HCT116 (cell line): ENCODE measurements at regions not wholly inside any gene's neighbourhood (a gene's known extent, or its start where the extent isn't known, plus 50 kb on each side); places are given as distances from the start of the nearest gene placed in this dataset.

Experiments
- EGR1 ChIP-seq: IDR thresholded peaks from 2 replicates; pipeline ENCODE4 v1.6.1; 2012; ENCODE audit warnings: low read depth
- ELF1 ChIP-seq: IDR thresholded peaks from 2 replicates; pipeline ENCODE4 v1.6.1; 2012; ENCODE audit warnings: low read depth, borderline replicate concordance
- EZH2 ChIP-seq: fragments of 200-600 bp; sonication (generic); IDR thresholded peaks from 2 replicates; pipeline ENCODE4 v1.6.1; 2017; ENCODE audit warnings: antibody characterized with exemption, mixed run types
- POLR2A ChIP-seq: IDR thresholded peaks from 2 replicates; pipeline ENCODE4 v1.7.0; 2011; ENCODE audit warnings: borderline replicate concordance; ENCODE audit not compliant: insufficient read depth, insufficient read length; ENCODE audit errors: extremely low read depth
- POLR2AphosphoS5 ChIP-seq: IDR thresholded peaks from 2 replicates; pipeline ENCODE4 v1.6.1; 2011; ENCODE audit warnings: mild to moderate bottlenecking, low read depth, low read length, moderate library complexity
- RAD21 ChIP-seq: IDR thresholded peaks from 2 replicates; pipeline ENCODE4 v1.6.1; 2012; ENCODE audit warnings: low read depth, mild to moderate bottlenecking
- SP1 ChIP-seq: IDR thresholded peaks from 2 replicates; pipeline ENCODE4 v1.6.1; 2012; ENCODE audit warnings: low read depth
- ZBTB33 ChIP-seq: IDR thresholded peaks from 2 replicates; pipeline ENCODE4 v1.6.1; 2011; ENCODE audit warnings: mild to moderate bottlenecking, low read length, moderate library complexity; ENCODE audit not compliant: insufficient replicate concordance; ENCODE audit errors: extremely low read depth
- ZFX ChIP-seq: fragments of 450-650 bp; IDR thresholded peaks from 2 replicates; pipeline ENCODE4 v1.6.1; 2017
- TF ChIP-seq, protein P1 (sequence below), 3 experiments: fragments of 200-600 bp in 1 of 3; sonication (generic) in 1 of 3; IDR thresholded peaks in 2 of 3; conservative IDR thresholded peaks in 1 of 3; 2 replicates each; pipeline ENCODE4 v1.5.1; 2012 to 2017; ENCODE audit warnings: low read depth in 2 of 3, low read length in 2 of 3, antibody characterized with exemption in 1 of 3, borderline replicate concordance in 1 of 3, control low read depth in 1 of 3, mild to moderate bottlenecking in 1 of 3, mixed read lengths in 1 of 3, mixed run types in 1 of 3, moderate library complexity in 1 of 3; ENCODE audit not compliant: insufficient read depth in 1 of 3
- TF ChIP-seq, protein P2 (sequence below): IDR thresholded peaks from 2 replicates; pipeline ENCODE4 v1.6.1; 2012; ENCODE audit warnings: low read depth

DNA sequence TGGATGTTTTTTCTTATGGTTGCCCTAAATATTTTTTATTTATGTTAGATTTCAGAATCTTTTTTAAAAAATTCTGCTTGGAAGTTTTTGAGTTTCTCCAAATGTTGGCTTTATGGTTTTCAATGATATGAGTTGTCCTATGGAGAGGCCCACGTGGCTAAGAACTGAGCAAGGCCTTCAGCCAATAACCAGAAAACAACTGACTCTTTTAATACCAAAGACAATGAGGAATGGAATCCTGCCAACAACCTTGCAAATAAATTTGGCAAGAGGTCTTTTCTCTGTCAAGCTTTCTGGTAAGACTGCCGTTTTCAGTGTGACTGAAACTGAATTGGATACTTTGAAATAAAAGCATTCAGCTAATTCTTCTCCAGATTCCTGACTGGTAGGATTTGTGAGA, 1740.1 kb upstream of the WWC1 start:
- TF ChIP-seq, protein P1, sequence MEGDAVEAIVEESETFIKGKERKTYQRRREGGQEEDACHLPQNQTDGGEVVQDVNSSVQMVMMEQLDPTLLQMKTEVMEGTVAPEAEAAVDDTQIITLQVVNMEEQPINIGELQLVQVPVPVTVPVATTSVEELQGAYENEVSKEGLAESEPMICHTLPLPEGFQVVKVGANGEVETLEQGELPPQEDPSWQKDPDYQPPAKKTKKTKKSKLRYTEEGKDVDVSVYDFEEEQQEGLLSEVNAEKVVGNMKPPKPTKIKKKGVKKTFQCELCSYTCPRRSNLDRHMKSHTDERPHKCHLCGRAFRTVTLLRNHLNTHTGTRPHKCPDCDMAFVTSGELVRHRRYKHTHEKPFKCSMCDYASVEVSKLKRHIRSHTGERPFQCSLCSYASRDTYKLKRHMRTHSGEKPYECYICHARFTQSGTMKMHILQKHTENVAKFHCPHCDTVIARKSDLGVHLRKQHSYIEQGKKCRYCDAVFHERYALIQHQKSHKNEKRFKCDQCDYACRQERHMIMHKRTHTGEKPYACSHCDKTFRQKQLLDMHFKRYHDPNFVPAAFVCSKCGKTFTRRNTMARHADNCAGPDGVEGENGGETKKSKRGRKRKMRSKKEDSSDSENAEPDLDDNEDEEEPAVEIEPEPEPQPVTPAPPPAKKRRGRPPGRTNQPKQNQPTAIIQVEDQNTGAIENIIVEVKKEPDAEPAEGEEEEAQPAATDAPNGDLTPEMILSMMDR (IDR thresholded peaks at IDR 0.05 in 2 of 3, conservative IDR thresholded peaks at IDR 0.05 in 1 of 3; ENCODE audit: borderline replicate concordance in 1 of 3, insufficient read depth in 1 of 3, low read depth in 2 of 3, low read length in 2 of 3) = no peak
- no peak for TF ChIP-seq EZH2
- TF ChIP-seq RAD21 = no peak
- no peak for TF ChIP-seq POLR2A
- TF ChIP-seq POLR2AphosphoS5 = no peak
- no peak for TF ChIP-seq ELF1
- TF ChIP-seq, protein P2, sequence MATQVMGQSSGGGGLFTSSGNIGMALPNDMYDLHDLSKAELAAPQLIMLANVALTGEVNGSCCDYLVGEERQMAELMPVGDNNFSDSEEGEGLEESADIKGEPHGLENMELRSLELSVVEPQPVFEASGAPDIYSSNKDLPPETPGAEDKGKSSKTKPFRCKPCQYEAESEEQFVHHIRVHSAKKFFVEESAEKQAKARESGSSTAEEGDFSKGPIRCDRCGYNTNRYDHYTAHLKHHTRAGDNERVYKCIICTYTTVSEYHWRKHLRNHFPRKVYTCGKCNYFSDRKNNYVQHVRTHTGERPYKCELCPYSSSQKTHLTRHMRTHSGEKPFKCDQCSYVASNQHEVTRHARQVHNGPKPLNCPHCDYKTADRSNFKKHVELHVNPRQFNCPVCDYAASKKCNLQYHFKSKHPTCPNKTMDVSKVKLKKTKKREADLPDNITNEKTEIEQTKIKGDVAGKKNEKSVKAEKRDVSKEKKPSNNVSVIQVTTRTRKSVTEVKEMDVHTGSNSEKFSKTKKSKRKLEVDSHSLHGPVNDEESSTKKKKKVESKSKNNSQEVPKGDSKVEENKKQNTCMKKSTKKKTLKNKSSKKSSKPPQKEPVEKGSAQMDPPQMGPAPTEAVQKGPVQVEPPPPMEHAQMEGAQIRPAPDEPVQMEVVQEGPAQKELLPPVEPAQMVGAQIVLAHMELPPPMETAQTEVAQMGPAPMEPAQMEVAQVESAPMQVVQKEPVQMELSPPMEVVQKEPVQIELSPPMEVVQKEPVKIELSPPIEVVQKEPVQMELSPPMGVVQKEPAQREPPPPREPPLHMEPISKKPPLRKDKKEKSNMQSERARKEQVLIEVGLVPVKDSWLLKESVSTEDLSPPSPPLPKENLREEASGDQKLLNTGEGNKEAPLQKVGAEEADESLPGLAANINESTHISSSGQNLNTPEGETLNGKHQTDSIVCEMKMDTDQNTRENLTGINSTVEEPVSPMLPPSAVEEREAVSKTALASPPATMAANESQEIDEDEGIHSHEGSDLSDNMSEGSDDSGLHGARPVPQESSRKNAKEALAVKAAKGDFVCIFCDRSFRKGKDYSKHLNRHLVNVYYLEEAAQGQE = no peak
- TF ChIP-seq ZBTB33 = no peak
- TF ChIP-seq EGR1 = no peak
- no peak for TF ChIP-seq ZFX
- TF ChIP-seq SP1 = no peak
